ENCODE measurements at regions not wholly inside any gene's neighbourhood (a gene's known extent, or its start where the extent isn't known, plus 50 kb on each side); places are given as distances from the start of the nearest gene placed in this dataset.

DNA sequence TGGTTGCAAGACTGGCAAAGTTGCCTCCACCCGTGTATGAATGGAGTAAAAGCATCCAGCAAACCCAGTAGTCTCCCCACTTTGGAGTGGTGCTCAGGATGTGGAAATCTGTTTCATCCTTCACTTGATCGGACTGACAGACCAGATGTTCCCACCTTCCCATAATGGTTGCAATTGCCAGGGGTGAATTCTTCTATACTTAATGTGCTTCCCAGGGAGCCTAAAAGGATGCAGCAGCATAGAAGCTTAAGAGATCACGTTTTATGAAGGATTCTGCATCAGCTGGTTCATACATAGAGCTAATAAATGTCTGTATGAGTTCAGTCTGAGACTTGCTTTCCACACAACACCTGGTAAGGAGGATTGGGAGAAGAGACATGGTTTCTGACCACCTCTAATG lies 198.8 kb upstream of the S1PR3 start:
- Histone ChIP-seq H3K4me2 (replicated peaks; ENCODE audit: low read depth, low read length, poor library complexity, severe bottlenecking) (no peak overlapping the region), H3K27ac (ENCODE audit: low read length in 2 of 2) (no peak overlapping the region), H3K9me3 (ENCODE audit: control extremely low read depth in 1 of 3, control insufficient read depth in 2 of 3, insufficient read depth in 1 of 3, low read length in 2 of 3) (peaks cover 0 to 2% (median 0%) of the 10 kb centered on the region in 3 donors), H2AFZ (ENCODE audit: insufficient read depth, low read depth, low read length, poor library complexity, severe bottlenecking) (no peak overlapping the region), H3K79me2 (ENCODE audit: control insufficient read depth, insufficient read depth, low read length) (no peaks in the 10 kb centered on the region), H3K27me3 (replicated peaks in 1 of 4; ENCODE audit: control extremely low read depth in 1 of 4, control insufficient read depth in 3 of 4, insufficient read depth in 4 of 4, low read length in 3 of 4) (no peaks in the 10 kb centered on the region), H3K36me3 (replicated peaks in 1 of 2; ENCODE audit: control extremely low read depth in 1 of 2, control insufficient read depth in 1 of 2, extremely low read depth in 1 of 2, insufficient read depth in 2 of 2, low read length in 1 of 2) (no peaks in the 10 kb centered on the region), H3K9ac (ENCODE audit: low read length) (no peak overlapping the region), H3K4me1 (ENCODE audit: control insufficient read depth in 2 of 2, insufficient read depth in 2 of 2, low read length in 2 of 2) (no peaks in the 10 kb centered on the region), H3K4me3 (ENCODE audit: control extremely low read depth in 1 of 5, extremely low read depth in 1 of 5, insufficient read depth in 1 of 5, low read depth in 2 of 5, low read length in 4 of 5) (no peak overlapping the region), H4K20me1 (ENCODE audit: control insufficient read depth, insufficient read depth, low read length, poor library complexity, severe bottlenecking) (no peaks in the 10 kb centered on the region)
- ATAC-seq (ENCODE audit: low read depth) (no peak), DNase-seq (no peak)
- intact Hi-C loops (cut with micrococcal nuclease) = no loop called here
- TF ChIP-seq EZH2 (IDR thresholded peaks at IDR 0.05; ENCODE audit: borderline replicate concordance, insufficient read depth, low read depth, low read length, poor library complexity, severe bottlenecking) (no peak), CTCF (IDR thresholded peaks at IDR 0.05) (no peak)
- WGBS (ENCODE audit: insufficient coverage) = no CpG with 5 or more reads among the region's 3 CpGs
- CTCF ChIA-PET = no interaction called here
- Mint-ChIP-seq H3K9me3 (ENCODE audit: insufficient read depth) (peaks cover 4% of the 10 kb centered on the region), H3K4me1 (no peaks in the 10 kb centered on the region), H3K27me3 (peaks cover 10% of the 10 kb centered on the region), H3K4me3 (no peak overlapping the region), H3K27ac (no peak overlapping the region)
- POLR2A ChIA-PET = no interaction called here

- no peak overlapping the region for H3K27ac Mint-ChIP-seq
- no peaks in the 10 kb centered on the region for H4K20me1 ChIP-seq (ENCODE audit: control insufficient read depth, insufficient read depth, low read length, poor library complexity, severe bottlenecking)
- no peak for ATAC-seq (ENCODE audit: low read depth)
- H3K36me3 ChIP-seq (replicated peaks in 1 of 2; ENCODE audit: control extremely low read depth in 1 of 2, control insufficient read depth in 1 of 2, extremely low read depth in 1 of 2, insufficient read depth in 2 of 2, low read length in 1 of 2) = no peaks in the 10 kb centered on the region
- no peak overlapping the region for H3K4me2 ChIP-seq (replicated peaks; ENCODE audit: low read depth, low read length, poor library complexity, severe bottlenecking)
- H3K4me1 ChIP-seq (ENCODE audit: control insufficient read depth in 2 of 2, insufficient read depth in 2 of 2, low read length in 2 of 2) = no peaks in the 10 kb centered on the region
- no peak overlapping the region for H3K9ac ChIP-seq (ENCODE audit: low read length)
- H3K9me3 Mint-ChIP-seq (ENCODE audit: insufficient read depth) = peaks cover 4% of the 10 kb centered on the region
- no peak for DNase-seq
- WGBS (ENCODE audit: insufficient coverage) = 0% methylated on average over 1 of the region's 5 CpGs
- H3K27ac ChIP-seq (ENCODE audit: low read length in 2 of 2) = no peak overlapping the region
- CTCF ChIA-PET = no interaction called here
- peaks cover 0 to 2% (median 0%) of the 10 kb centered on the region in 3 donors for H3K9me3 ChIP-seq (ENCODE audit: control extremely low read depth in 1 of 3, control insufficient read depth in 2 of 3, insufficient read depth in 1 of 3, low read length in 2 of 3)
- POLR2A ChIA-PET = no interaction called here
- H3K79me2 ChIP-seq (ENCODE audit: control insufficient read depth, insufficient read depth, low read length) = no peaks in the 10 kb centered on the region
- TF ChIP-seq EZH2 (IDR thresholded peaks at IDR 0.05; ENCODE audit: borderline replicate concordance, insufficient read depth, low read depth, low read length, poor library complexity, severe bottlenecking) = no peak
- no peak for TF ChIP-seq CTCF (IDR thresholded peaks at IDR 0.05)
- no peak overlapping the region for H3K4me3 Mint-ChIP-seq
- H3K4me1 Mint-ChIP-seq = no peaks in the 10 kb centered on the region
- no peak overlapping the region for H2AFZ ChIP-seq (ENCODE audit: insufficient read depth, low read depth, low read length, poor library complexity, severe bottlenecking)
- no peak overlapping the region for H3K4me3 ChIP-seq (ENCODE audit: control extremely low read depth in 1 of 5, extremely low read depth in 1 of 5, insufficient read depth in 1 of 5, low read depth in 2 of 5, low read length in 4 of 5)
- H3K27me3 Mint-ChIP-seq = no peaks in the 10 kb centered on the region
- H3K27me3 ChIP-seq (replicated peaks in 1 of 4; ENCODE audit: control extremely low read depth in 1 of 4, control insufficient read depth in 3 of 4, insufficient read depth in 4 of 4, low read length in 3 of 4) = no peaks in the 10 kb centered on the region
- intact Hi-C loops (cut with micrococcal nuclease) = no loop called here
Observed at GRCh38 chr9:88794100-88794499, 197.2 kb upstream of the S1PR3 start.

All from B cell (primary cell).